Hepatocyte (in vitro differentiated cells): ENCODE measurements at regions not wholly inside any gene's neighbourhood (a gene's known extent, or its start where the extent isn't known, plus 50 kb on each side); places are given as distances from the start of the nearest gene placed in this dataset.

Experiments
- EZH2 ChIP-seq: fragments of 200-600 bp; sonication (generic); IDR thresholded peaks from 2 replicates; pipeline ENCODE4 v1.6.1; 2016; ENCODE audit warnings: antibody characterized with exemption, mild to moderate bottlenecking, borderline replicate concordance
- EZH2phosphoT487 ChIP-seq: fragments of 200-600 bp; sonication (generic); IDR thresholded peaks from one replicate; pipeline ENCODE4 v1.6.1; 2018; ENCODE audit warnings: antibody characterized with exemption, mild to moderate bottlenecking, low read depth, moderate library complexity; ENCODE audit not compliant: unreplicated experiment, severe bottlenecking
- TF ChIP-seq, protein P1 (sequence below): fragments of 200-600 bp; sonication (generic); IDR thresholded peaks from 2 replicates; pipeline ENCODE4 v1.5.1; 2016; ENCODE audit warnings: antibody characterized with exemption, mild to moderate bottlenecking; ENCODE audit not compliant: poor library complexity

DNA sequence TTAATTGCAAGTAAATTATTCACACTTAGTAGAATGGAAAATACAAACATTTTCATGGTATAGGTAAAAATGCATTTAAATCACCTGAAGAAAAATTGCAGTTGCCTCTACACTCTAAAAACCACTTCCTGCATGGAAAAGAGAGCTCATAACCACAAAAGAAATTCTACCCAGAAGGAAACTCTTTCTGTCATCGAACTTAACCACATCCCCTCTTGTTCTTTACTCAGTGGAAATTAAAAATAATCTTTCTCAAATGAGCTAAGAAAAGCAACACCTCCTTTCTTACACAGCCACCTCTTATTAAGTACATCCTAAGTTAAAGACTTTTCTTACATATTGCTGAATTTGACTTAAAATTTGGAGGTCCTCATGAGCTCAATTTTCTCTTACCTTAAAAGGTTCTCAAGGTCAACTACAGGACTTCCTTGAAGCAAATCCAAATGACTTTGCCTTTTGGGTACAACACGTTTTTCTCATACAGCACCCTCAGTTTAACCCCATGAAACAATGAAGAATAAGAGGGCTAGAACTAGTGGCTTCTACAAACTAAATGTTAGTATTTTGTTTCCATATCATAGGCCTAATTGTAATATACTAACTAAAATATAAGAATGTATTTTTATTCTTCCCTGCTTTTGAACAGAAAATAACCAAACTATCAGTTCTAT is 109.1 kb upstream of the CRIM1 start:
- TF ChIP-seq, protein P1, sequence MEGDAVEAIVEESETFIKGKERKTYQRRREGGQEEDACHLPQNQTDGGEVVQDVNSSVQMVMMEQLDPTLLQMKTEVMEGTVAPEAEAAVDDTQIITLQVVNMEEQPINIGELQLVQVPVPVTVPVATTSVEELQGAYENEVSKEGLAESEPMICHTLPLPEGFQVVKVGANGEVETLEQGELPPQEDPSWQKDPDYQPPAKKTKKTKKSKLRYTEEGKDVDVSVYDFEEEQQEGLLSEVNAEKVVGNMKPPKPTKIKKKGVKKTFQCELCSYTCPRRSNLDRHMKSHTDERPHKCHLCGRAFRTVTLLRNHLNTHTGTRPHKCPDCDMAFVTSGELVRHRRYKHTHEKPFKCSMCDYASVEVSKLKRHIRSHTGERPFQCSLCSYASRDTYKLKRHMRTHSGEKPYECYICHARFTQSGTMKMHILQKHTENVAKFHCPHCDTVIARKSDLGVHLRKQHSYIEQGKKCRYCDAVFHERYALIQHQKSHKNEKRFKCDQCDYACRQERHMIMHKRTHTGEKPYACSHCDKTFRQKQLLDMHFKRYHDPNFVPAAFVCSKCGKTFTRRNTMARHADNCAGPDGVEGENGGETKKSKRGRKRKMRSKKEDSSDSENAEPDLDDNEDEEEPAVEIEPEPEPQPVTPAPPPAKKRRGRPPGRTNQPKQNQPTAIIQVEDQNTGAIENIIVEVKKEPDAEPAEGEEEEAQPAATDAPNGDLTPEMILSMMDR, result no peak
- TF ChIP-seq EZH2phosphoT487, result no peak
- no peak for TF ChIP-seq EZH2
